HG03060 (cell line): ENCODE measurements at regions not wholly inside any gene's neighbourhood (a gene's known extent, or its start where the extent isn't known, plus 50 kb on each side); places are given as distances from the start of the nearest gene placed in this dataset.

Experiments used
- ATAC-seq: cut with Tn5 transposase; IDR thresholded peaks from one replicate; pipeline ENCODE4 v1.9.1; 2021; ENCODE audit warnings: low read depth, moderate number of reproducible peaks; ENCODE audit not compliant: unreplicated experiment

DNA sequence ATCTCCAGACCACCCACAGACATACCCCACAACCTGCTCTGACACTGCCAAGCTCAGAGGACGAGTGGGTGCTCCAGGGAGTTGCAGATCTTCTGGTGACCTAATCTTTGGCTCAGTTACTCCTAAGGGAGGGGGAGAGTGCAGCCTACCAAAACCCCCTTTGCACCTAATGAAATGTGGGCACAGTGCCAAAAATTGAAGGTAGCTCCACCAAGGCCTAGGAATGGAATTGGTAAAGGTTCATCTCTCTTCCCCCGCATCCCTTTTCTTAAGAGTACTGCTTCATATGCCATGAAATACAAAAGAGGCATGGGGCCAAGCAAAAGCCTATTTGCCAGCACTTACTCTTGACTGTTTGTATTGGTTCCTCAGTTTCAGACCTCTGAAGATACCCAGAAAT is 491.0 kb downstream of the NAF1 start:
- no peak for ATAC-seq

DNA sequence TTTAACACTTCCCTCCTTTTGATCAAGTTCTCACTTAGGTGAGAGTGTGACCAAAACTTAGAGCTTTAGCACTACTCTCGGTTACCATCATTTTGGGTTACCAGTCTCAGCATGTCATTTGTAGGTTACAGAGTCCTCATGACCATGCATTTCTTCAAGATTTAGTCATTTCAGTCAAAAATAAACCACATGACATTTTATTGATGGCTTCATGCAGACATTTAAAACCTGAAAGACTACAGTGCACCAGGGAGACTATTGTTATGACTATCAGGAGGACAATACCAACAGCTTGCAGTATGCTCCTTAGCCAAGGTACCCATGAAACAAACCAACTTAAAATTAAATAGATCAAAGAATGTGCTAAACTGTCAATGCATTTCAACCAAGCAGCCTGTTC is 498.1 kb upstream of the FSTL5 start:
- peak; percentile 44 for ATAC-seq

DNA sequence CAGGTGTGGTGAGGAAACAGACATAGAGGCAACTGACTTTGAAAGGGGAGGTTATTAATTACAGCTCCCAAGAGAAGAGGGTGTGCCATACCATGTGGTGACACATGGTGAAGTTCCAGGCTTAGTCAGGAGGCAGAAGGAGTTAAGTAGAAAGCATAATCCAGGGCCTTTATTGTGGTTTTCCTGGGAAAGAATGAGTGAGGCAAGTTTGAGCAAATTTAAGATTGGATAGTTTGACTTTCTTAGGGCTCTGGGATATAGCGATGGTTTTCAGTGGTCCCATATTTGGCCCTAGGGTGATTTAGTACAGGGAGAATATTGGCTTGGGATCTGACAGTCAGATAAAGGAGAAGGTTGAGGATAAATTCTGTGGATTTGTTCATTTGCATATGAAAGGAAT is 495.9 kb upstream of the FSTL5 start:
- no peak for ATAC-seq

DNA sequence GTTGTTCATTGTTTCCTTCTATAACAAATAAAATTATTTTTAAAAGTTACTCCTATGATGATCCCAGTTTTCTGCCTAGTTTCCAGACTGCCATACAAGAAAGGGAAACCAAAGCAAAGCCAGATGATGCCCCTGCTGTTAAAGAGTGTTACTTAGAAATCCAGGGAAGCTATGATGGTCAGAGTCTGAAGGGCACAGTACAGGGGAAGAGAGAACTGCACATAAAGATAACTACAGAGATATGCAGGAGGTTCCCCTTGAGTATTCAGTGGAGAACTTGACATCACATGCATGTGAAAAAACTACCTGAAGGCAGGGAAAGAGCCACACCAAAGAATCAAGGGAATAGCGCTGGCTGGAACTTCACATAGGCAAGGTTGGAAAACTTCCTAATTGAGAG is 494.2 kb upstream of the FSTL5 start:
- ATAC-seq: no peak

DNA sequence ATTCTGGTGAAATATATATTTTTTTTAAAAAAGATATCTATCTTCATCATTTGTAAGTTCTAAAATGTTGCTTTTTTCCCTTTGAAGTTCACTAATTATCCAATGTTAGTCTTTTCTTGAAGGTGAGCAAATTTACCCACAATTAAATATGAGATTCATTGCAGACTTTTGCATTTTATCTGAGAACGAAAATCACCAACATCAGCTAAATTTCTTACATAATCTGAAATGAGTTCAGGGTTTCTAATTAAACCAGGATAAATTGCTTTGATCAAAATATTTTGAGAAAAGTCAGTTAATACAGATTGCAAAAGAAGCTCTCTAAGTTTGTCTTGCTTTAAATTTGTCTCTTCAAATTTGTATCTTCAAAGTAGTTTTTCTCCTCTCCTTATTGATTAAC is 486.4 kb upstream of the FSTL5 start:
- ATAC-seq: no peak

DNA sequence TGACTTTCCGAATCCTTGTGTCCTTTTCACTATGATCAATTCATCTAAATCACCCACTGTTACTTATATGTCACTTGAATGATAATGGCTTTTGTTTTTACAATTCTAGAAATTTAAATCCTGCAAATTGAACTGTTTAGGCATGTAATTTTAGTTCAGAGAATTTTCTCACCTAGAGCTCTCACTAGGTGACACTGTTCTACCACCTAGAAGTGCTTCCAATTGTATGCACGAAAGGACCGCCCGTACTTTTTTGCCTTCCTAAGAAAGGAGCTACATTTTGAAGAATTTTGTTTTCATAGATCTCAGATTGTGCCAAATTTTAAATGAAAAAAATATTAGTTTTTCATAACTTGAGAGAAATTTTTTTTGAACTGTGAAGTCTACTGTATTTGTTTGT is 481.6 kb upstream of the FSTL5 start:
- no peak for ATAC-seq

DNA sequence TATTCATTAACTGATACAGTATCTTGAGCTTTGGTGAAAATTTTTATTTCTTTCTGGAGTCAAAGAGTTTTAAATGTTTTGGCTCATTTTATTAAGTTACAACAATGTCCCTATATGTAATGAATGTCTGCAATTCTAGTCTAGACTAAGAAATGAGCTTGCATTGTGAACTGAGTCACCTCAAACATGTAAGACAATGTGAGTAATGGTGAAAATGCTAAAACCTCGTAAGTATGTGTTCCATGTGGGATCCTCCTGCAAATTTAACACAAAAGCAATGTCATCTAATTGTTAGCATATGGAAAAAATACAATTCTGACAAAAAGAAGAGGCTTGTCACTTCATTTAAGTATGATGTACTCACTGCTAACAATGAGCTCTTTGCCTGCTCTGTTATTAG is 480.5 kb upstream of the FSTL5 start:
- no peak for ATAC-seq

DNA sequence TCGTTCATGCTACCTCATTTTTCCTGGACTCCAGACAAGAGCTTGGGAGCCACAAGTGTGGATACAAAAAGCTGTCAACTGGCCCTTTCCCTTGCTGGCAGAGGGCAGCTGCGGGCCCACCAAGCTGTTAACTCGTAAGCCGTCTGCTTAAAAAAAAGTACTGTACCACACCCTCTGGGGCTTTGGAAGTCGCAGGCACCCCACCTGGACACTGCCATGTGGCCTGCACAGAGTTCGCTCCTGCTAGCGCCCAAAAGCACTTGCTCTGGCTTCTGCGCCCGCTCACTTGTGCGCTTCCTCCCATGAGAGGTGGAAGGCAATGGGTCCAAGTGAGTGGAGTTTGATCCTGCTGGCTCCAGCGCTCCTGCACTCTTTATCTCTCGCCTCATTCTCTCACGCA is 476.4 kb upstream of the FSTL5 start:
- no peak for ATAC-seq

DNA sequence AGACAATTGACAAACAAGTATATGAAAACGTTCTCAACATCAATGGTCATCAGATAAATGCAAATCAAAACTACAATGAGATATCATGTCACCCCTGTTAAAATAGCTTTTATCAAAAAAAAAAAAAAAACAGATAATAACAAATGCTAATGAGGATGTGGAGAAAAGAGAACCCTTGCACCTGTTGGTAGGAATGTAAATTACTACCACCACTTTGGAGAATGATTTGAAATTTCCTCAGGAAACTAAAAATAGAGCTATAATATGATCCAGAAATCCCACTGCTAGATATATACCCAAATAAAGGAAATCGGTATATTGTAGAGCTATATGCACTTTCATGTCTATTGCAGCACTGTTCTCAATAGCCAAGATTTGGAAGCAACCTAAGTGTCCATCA is 470.6 kb upstream of the FSTL5 start:
- no peak for ATAC-seq

DNA sequence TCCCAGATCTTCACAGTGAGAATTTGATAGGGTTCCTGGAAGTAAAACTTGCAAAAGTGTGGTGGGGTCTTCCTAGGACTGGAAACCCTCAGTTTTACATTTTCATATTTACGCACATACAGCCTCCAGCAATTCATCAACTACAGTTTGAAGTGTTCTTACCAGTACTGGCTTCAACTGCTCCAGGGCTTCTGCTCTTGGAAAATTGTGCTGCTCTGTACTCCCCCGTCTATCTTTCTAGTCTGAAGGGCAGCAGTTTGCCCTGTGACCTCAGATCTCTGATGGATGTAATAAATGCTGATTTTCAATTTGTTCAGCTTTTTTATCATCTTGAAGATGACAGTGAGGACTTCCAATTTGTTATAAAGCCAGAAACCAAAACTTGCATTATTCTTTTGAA is 458.9 kb upstream of the FSTL5 start:
- ATAC-seq: no peak

DNA sequence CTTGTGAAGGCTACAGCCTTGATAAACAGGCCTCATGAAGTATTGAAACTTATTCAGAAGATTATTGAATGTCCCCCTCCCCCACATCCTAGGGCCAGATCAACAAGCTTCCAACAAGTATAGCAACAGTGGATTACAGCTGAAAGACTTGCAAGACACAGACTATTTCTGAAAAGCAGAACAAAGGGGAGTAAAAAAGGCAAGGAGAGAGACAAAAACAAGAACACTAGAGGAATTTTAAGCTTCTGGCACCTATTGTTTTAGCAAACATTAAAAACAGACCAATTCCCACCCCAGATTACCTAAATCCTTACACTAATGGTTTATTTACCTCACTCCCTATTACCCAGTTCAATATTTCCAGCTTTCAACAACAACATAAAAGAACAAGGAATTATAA is 446.3 kb upstream of the FSTL5 start:
- ATAC-seq: no peak

DNA sequence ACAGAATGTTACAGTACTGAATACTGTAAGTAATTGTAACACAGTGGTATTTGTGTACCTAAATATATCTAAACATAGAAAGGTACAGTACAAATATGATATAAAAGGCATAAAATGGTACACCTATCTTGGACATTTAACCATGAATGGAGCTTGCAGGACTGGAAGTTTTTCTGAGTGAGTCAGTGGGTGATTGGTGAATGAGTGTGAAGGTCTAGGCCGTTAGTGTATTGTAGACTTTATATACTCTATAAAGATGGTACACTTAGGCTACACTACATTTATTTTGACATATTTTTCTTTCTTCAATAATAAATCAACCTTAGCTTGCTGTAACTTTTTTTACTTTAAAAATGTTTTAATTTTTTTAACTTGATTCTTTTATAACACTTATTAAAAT is 422.5 kb upstream of the FSTL5 start:
- no peak for ATAC-seq

DNA sequence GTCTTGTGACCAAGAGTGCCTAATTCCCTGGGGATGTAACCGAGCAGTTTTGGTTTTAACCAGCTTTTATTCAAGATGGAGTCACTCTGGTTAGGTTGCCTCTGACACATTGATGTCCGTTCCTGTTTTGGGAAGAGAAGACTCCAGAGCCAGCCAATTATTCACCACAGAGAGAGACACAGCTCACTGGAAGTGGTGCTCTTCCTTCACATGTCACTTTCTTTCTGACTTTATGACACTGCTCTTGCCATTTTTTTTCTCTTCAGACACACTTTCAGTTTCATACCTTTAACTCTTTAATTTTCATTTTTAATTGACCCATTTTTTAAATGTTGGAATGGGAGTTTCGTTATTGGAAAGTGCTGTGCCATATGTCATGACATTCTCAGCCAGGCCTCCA is 418.4 kb upstream of the FSTL5 start:
- ATAC-seq: no peak

DNA sequence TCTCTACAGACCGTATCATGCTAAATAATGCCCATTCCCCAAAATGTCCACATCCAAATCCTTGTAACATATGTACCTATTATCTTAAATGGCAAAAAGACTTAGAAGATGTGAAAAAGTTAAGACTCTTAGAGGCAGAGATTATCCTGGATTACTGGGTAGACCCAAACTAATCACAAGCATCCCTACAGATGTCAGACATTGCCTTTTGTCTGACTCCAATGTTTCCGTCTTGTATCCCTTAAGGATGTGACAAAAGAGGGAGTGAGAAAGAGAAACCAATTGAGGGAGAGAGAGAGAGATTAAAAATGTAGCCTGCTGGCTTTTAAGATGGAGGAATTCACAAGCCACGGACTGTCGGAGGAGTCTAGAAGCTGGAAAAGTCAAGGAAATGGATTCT is 401.9 kb upstream of the FSTL5 start:
- ATAC-seq: no peak

DNA sequence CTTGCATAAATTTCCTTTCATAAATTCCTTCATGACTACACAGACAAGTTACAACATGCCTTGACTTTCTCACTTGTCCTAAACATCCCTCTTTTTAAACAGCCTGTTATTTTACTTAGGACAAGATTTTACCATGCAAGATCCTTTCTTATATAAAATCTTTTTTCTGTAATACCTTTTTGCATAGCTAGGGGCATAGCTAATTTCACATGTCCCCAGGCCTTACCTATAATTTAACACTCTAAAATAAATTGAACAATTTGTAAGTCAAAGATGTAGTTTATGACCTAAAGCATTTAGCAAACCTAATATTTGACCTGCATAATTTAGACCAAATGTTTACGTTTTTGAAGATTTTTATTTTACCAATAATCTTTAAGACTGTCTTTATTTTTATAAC is 396.3 kb upstream of the FSTL5 start:
- no peak for ATAC-seq

DNA sequence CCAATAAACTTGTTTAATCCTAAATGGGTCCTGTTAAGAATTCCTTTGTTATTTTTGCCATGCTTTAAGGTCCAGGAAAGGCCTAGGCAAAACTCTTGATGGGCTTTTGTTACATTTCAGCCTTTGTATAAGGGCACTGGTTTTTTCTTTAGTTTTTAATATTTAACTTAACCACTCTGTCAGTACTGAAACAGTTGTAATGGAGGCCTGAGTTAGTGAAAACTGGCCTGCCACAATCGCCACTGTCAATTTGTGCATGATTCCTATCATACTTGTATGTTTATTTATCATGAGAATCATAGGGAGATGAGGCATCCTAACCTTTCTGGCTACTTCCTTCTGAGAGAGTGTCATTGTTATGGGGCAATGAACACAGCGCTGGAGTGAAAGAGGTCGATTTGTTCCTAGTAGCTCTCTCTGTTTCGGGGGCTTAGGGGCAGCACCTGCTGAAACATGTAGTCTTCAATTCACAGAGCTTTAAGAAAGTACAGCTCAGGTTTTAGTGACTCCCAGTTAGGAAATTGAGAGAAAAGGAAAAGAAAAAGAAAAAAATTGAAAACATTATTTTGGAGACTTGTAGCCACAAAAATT is 393.8 kb upstream of the FSTL5 start:
- no peak for ATAC-seq

DNA sequence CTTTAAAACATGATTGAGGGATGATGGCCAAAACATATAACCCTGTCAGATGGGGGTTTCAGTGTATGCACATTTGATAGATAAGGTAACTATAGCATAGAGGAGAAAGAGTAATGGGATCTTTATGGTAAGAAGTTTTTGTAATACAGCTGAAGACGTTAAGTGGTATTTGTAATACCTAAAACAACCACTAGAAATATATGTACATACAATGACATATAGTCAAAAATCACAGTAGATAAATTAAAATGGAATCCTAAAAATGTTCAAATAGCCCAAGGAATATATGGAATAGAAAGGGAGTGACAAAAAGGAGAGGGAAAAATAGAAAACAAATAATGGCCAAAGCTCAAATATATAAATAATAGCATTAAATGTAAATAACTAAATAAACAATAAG is 371.3 kb upstream of the FSTL5 start:
- ATAC-seq: no peak

DNA sequence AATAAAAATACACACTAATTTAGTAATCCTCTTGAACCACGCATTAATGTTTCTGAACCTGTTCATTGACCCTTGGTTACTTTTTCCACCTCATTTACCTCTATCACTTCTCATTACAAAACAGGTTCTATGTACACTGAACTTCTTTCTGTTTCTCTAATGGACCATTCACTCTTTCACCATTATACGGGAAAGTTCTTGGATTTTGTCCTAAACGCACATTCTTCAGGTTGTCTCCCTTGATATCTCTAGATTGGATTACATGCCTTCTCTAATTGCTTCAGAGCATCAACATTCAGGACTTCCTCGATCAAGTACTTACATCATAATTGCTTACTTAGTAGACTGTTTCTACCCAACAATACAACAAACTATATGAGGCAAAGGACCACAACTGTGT is 359.4 kb upstream of the FSTL5 start:
- ATAC-seq: no peak

DNA sequence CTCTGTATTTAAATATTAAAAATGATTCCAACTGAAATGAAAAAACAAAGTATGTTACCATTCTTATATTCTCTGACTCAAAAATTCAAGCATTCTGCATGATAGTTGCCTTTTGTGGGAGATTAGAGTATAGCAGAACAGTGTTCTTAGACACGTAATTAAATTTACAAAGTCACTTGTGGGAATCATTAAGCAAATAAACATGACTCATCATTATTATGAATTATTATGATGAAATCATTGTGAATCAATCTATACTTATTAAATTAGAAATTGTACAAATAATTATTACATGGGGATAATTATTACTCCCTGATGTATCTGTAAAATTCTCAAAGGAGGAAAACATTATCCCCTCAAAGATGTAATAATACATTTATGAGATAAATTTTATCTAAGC is 358.9 kb upstream of the FSTL5 start:
- ATAC-seq: no peak

DNA sequence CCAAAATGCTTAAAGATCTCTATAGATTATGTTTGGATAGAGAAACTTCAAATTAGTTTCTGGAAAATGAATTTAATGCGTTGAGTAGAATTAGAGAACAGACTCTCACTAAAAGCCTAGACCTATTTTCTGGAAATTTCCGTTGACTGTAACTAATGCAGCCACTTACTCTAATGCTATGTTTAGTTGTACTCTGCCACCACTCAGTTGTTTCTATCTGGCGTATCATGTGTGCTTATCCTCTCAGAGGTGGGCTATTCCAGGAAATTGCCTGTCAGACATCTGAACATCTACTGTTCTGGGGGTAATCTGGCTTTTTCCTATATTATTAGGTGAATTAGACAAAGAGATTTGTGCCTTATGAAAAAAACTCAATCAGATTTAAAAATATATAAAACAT is 347.1 kb upstream of the FSTL5 start:
- no peak for ATAC-seq

DNA sequence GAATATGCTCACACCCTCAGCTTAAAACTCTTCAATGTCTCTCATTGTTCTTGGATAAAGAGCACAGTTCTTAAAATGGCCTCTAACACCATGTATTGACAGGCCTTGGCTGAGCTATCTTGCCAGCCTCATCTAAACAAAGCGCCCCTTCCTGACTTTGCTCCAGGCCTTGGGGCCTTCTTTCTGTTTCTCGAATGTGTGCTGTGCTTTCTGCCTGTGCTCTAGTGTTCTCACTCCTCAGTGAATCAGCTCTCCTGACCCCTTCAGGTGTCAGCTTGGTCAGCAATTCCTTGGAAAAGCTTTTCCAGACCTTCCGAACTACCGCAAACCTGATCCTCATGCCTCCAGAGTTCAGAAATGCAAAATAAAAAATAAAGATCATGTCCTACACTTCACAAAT is 346.3 kb upstream of the FSTL5 start:
- no peak for ATAC-seq

DNA sequence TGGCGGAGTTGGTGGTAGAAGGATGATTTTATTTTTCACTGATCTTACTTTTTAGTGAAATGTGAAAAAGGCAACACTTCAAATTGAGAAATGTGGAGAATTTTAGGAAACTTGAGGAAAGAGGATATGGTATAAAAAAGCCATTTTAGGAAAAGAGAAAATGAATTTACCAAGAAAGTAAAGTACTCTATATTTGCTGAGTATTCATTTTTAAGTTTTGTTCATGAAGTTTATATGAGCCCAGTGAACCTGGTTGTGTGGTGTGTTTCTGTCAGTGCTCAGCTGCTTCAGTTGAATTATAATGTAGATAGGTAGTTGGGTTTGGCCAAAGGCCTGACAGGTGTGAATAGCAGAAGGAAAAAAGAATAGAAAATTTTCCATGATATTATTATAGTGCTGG is 345.5 kb upstream of the FSTL5 start:
- ATAC-seq: no peak

DNA sequence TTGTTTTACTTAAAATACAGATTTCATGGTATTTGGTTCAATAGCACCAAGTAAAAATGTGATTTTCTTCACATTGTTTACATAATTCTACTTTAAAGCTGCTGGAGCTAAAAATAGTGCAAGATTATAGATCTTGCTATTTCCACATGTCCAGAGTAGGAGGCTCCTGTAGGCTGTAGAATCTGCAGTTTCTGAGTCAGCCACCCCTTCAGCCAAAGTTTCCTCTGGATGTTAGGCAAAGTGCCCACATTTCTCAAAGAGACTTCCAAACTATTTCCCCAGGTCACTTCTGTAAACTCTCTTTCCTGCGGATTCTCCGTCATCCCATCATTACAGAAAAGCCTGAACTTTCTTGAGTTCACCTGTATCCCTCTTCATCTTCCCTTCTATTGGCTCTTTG is 342.5 kb upstream of the FSTL5 start:
- ATAC-seq: no peak
